Vagina (tissue), 2 donors: ENCODE measurements at regions not wholly inside any gene's neighbourhood (a gene's known extent, or its start where the extent isn't known, plus 50 kb on each side); places are given as distances from the start of the nearest gene placed in this dataset.
A peak's percentile ranks its signal among the peaks of the same experiment; 100 is the strongest.

Experiments used
- DNase-seq, 2 donors: peaks; one replicate each; pipeline ENCODE4 v3.0.0-alpha.2; 2017; ENCODE audit errors: extremely low spot score in 2 of 2
- H3K27ac ChIP-seq: fragments of 200-600 bp; sonication (generic); one replicate; pipeline ENCODE4 v1.5.1; 2019
- H3K27me3 ChIP-seq: fragments of 200-600 bp; sonication (generic); one replicate; pipeline ENCODE4 v1.5.1; 2019
- H3K36me3 ChIP-seq, 2 donors: fragments of 200-600 bp; sonication (generic); one replicate each; pipeline ENCODE4 v1.5.1; 2017 to 2019
- H3K4me1 ChIP-seq: fragments of 200-600 bp; sonication (generic); one replicate; pipeline ENCODE4 v1.5.1; 2019
- H3K4me3 ChIP-seq, 2 donors: fragments of 200-600 bp; sonication (generic); 1 replicate in 1 of 2; 2 replicates in 1 of 2; pipeline ENCODE4 v1.5.1; 2016 to 2019
- H3K9me3 ChIP-seq: fragments of 200-600 bp; sonication (generic); one replicate; pipeline ENCODE4 v1.5.1; 2019
- CTCF ChIP-seq, 3 experiments: fragments of 450-650 bp in 2 of 3; fragments of 200-600 bp in 1 of 3; sonication (generic) in 1 of 3; IDR thresholded peaks; one replicate each; pipeline ENCODE4 v1.5.1; 2017 to 2019; ENCODE audit warnings: antibody characterized with exemption in 3 of 3, mild to moderate bottlenecking in 2 of 3, moderate library complexity in 2 of 3
- POLR2A ChIP-seq, 2 donors: fragments of 450-650 bp; IDR thresholded peaks; one replicate each; pipeline ENCODE4 v1.6.1; 2017; ENCODE audit warnings: antibody characterized with exemption in 2 of 2, mild to moderate bottlenecking in 2 of 2, moderate library complexity in 2 of 2
- POLR2AphosphoS5 ChIP-seq, 2 donors: sonication (generic); formaldehyde crosslinking; IDR thresholded peaks; one replicate each; pipeline ENCODE4 v1.9.0; 2017; ENCODE audit warnings: antibody characterized with exemption in 2 of 2, mild to moderate bottlenecking in 2 of 2, low read depth in 1 of 2; ENCODE audit not compliant: insufficient read depth in 1 of 2
- intact Hi-C: fragments of 100-400 bp; cut with DNase I; formaldehyde crosslinking; loops from one replicate; pipeline ENCODE4 v1.15.1; 2023

DNA sequence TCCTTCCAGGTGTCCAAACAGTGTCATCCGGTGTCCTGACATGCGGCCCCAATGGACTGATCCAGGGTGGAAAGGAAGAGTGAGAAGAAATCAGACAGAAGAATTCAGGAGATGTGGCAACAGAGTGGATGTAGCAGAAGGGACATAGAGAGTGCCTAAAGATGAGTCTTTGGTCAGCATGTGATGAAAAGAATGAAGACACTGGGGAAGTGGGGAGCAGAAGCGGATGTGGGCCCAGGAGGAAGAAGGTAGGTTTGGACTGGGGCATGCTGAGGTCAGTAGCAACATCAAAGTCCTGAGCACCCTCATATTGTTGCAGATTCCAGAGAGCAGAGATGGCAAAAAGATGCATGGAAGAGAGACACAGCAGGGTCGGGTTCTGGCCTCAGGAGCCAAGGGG is 71.8 kb upstream of the STEAP1B start:
- no peaks in the 10 kb centered on the region for H3K9me3 ChIP-seq
- H3K4me3 ChIP-seq: no peak overlapping the region
- TF ChIP-seq POLR2AphosphoS5 (IDR thresholded peaks at IDR 0.05; ENCODE audit: insufficient read depth in 1 of 2, low read depth in 1 of 2) (no peak), POLR2A (IDR thresholded peaks at IDR 0.05) (no peak)
- peak in 1 of 2 donors; percentile 74 for DNase-seq
- intact Hi-C loops: no loop called here
- no peaks in the 10 kb centered on the region for H3K36me3 ChIP-seq
- no peak overlapping the region for H3K27ac ChIP-seq
- H3K27me3 ChIP-seq: peaks cover 3% of the 10 kb centered on the region
- peaks cover 14% of the 10 kb centered on the region for H3K4me1 ChIP-seq

GRCh38 chr7:22569586-22570321 is 69.8 kb upstream of the STEAP1B start:
- H3K36me3 ChIP-seq: no peaks in the 10 kb centered on the region
- DNase-seq: peak in 1 of 2 donors; percentile 58
- H3K27ac ChIP-seq: no peak overlapping the region
- TF ChIP-seq POLR2A (IDR thresholded peaks at IDR 0.05) (no peak), POLR2AphosphoS5 (IDR thresholded peaks at IDR 0.05; ENCODE audit: insufficient read depth in 1 of 2, low read depth in 1 of 2) (no peak), CTCF (IDR thresholded peaks at IDR 0.05) (no peak)
- peaks cover 3% of the 10 kb centered on the region for H3K27me3 ChIP-seq
- intact Hi-C loops: no loop called here
- H3K9me3 ChIP-seq: no peaks in the 10 kb centered on the region
- H3K4me1 ChIP-seq: peaks cover 17% of the 10 kb centered on the region
- no peak overlapping the region for H3K4me3 ChIP-seq

GRCh38 chr7:22566592-22566991 is 66.6 kb upstream of the STEAP1B start:
- intact Hi-C loops: no loop called here
- no peak for TF ChIP-seq POLR2A (IDR thresholded peaks at IDR 0.05)
- no peak for TF ChIP-seq CTCF (IDR thresholded peaks at IDR 0.05)
- TF ChIP-seq POLR2AphosphoS5 (IDR thresholded peaks at IDR 0.05; ENCODE audit: insufficient read depth in 1 of 2, low read depth in 1 of 2): no peak
- no peaks in the 10 kb centered on the region for H3K27me3 ChIP-seq
- no peak overlapping the region for H3K4me3 ChIP-seq
- no peak overlapping the region for H3K27ac ChIP-seq
- no peaks in the 10 kb centered on the region for H3K36me3 ChIP-seq
- H3K4me1 ChIP-seq: peaks cover 23% of the 10 kb centered on the region
- H3K9me3 ChIP-seq: no peaks in the 10 kb centered on the region
- DNase-seq: peak in 1 of 2 donors; percentile 3

DNA sequence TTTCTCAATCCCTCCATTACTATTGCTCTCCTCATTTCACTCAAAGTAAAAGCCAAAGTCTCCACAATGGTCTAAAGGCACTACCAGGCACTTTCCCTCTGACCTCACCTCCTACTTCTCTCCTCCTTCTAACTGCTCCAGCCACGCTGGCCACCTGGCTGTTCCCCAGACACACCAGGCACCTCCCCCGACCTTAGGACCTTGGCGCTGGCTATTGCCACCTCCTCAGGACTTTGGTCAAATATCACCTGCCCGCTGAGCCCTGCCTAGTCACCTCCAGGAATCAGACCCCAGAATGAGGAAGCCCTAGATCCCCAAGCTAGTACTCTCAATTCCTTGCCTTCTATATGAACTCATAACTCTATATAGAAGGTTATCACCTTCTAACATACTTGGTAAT is 66.2 kb upstream of the STEAP1B start:
- no peak overlapping the region for H3K27ac ChIP-seq
- H3K9me3 ChIP-seq: no peaks in the 10 kb centered on the region
- intact Hi-C loops: no loop called here
- no peaks in the 10 kb centered on the region for H3K27me3 ChIP-seq
- peak in 1 of 2 donors; percentile 72 for DNase-seq
- peaks cover 27% of the 10 kb centered on the region for H3K4me1 ChIP-seq
- no peak overlapping the region for H3K4me3 ChIP-seq
- no peak for TF ChIP-seq POLR2AphosphoS5 (IDR thresholded peaks at IDR 0.05; ENCODE audit: insufficient read depth in 1 of 2, low read depth in 1 of 2)
- TF ChIP-seq POLR2A (IDR thresholded peaks at IDR 0.05): no peak
- TF ChIP-seq CTCF (IDR thresholded peaks at IDR 0.05): no peak
- no peaks in the 10 kb centered on the region for H3K36me3 ChIP-seq

GRCh38 chr7:22565315-22565811 is 65.4 kb upstream of the STEAP1B start:
- intact Hi-C loops: no loop called here

More at GRCh38 chr7:22565315-22565811, 65.4 kb upstream of the STEAP1B start:
- no peaks in the 10 kb centered on the region for H3K36me3 ChIP-seq
- H3K9me3 ChIP-seq: no peaks in the 10 kb centered on the region
- H3K27ac ChIP-seq: no peak overlapping the region
- H3K4me1 ChIP-seq: peaks cover 27% of the 10 kb centered on the region
- no peaks in the 10 kb centered on the region for H3K27me3 ChIP-seq
- TF ChIP-seq CTCF (IDR thresholded peaks at IDR 0.05) (no peak), POLR2A (IDR thresholded peaks at IDR 0.05) (no peak), POLR2AphosphoS5 (IDR thresholded peaks at IDR 0.05; ENCODE audit: insufficient read depth in 1 of 2, low read depth in 1 of 2) (no peak)
- no peak for DNase-seq
- H3K4me3 ChIP-seq: no peak overlapping the region
